HFF-Myc (cell line): ENCODE measurements at regions not wholly inside any gene's neighbourhood (a gene's known extent, or its start where the extent isn't known, plus 50 kb on each side); places are given as distances from the start of the nearest gene placed in this dataset.
"Not testable (repeated sequence)": the region's sequence is repeated elsewhere in the genome, so short reads cannot be mapped to it uniquely, and the experiment has no call there.

Source experiments
- DNase-seq: peaks from one replicate; pipeline ENCODE4 v3.0.0-alpha.2; 2011; ENCODE audit warnings: low read depth; ENCODE audit errors: extremely low read depth
- H3K4me3 ChIP-seq: replicated peaks from 2 replicates; pipeline ENCODE4 v1.5.1; 2011; ENCODE audit warnings: low read depth, mild to moderate bottlenecking, control low read depth, low read length
- CTCF ChIP-seq: IDR thresholded peaks from 2 replicates; pipeline ENCODE4 v1.5.1; 2012; ENCODE audit warnings: mild to moderate bottlenecking, low read depth, low read length, control low read depth; ENCODE audit errors: missing control alignments

GRCh38 chr13:67515895-67516294 lies 285.8 kb upstream of the PCDH9 start:
- no peak overlapping the region for H3K4me3 ChIP-seq
- no peak for TF ChIP-seq CTCF
- DNase-seq, result peak; percentile 6

GRCh38 chr13:67509018-67509417 lies 278.9 kb upstream of the PCDH9 start:
- no peak overlapping the region for H3K4me3 ChIP-seq
- TF ChIP-seq CTCF, result no peak
- no peak for DNase-seq

- not testable (repeated sequence) for DNase-seq, H3K4me3 ChIP-seq
These were observed 278.1 kb upstream of the PCDH9 start for GRCh38 chr13:67508275-67508674.

GRCh38 chr13:67506407-67506806 lies 276.3 kb upstream of the PCDH9 start:
- no peak overlapping the region for H3K4me3 ChIP-seq
- DNase-seq, result no peak
- no peak for TF ChIP-seq CTCF

- DNase-seq, result no peak
- no peak overlapping the region for H3K4me3 ChIP-seq
- no peak for TF ChIP-seq CTCF
These were observed 275.2 kb upstream of the PCDH9 start for GRCh38 chr13:67505376-67505775.

GRCh38 chr13:67498948-67499347 lies 268.8 kb upstream of the PCDH9 start:
- DNase-seq, result no peak
- no peak overlapping the region for H3K4me3 ChIP-seq
- no peak for TF ChIP-seq CTCF

GRCh38 chr13:67493835-67494234 lies 263.7 kb upstream of the PCDH9 start:
- no peak for DNase-seq
- TF ChIP-seq CTCF, result no peak
- H3K4me3 ChIP-seq, result no peak overlapping the region
